HepG2 (cell line): ENCODE measurements at regions not wholly inside any gene's neighbourhood (a gene's known extent, or its start where the extent isn't known, plus 50 kb on each side); places are given as distances from the start of the nearest gene placed in this dataset.
A peak's percentile ranks its signal among the peaks of the same experiment; 100 is the strongest.

Experiments
- ATRX ChIP-seq: sonication (generic); formaldehyde crosslinking; IDR thresholded peaks from 2 replicates; pipeline ENCODE4 v1.4.0; 2020; ENCODE audit warnings: missing genetic modification reagents, borderline replicate concordance
- BRCA1 ChIP-seq: sonication (generic); formaldehyde crosslinking; IDR thresholded peaks from 2 replicates; pipeline ENCODE4 v1.4.0; 2020; ENCODE audit warnings: missing genetic modification reagents
- DMTF1 ChIP-seq: sonication (generic); formaldehyde crosslinking; IDR thresholded peaks from 2 replicates; pipeline ENCODE4 v1.4.0; 2020; ENCODE audit warnings: mild to moderate bottlenecking, missing genetic modification reagents
- ESRRA ChIP-seq: sonication (generic); formaldehyde crosslinking; IDR thresholded peaks from 2 replicates; pipeline ENCODE4 v1.5.1; 2020; ENCODE audit warnings: mild to moderate bottlenecking, low read depth, missing genetic modification reagents
- HNRNPL ChIP-seq: fragments of 200-400 bp; formaldehyde crosslinking; IDR thresholded peaks from 2 replicates; pipeline ENCODE4 v1.6.1; 2017; ENCODE audit warnings: mild to moderate bottlenecking, low read depth, low read length
- IKZF1 ChIP-seq: fragments of 450-650 bp; IDR thresholded peaks from 2 replicates; pipeline ENCODE4 v1.7.1; 2016
- KAT2B ChIP-seq: fragments of 150-350 bp; IDR thresholded peaks from 2 replicates; pipeline ENCODE4 v1.6.1; 2014; ENCODE audit warnings: low read depth, low read length, borderline replicate concordance
- KAT8 ChIP-seq: IDR thresholded peaks from 2 replicates; pipeline ENCODE4 v1.6.1; 2016; ENCODE audit warnings: missing genetic modification reagents, missing compliant biosample characterization
- KMT2B ChIP-seq: IDR thresholded peaks from 2 replicates; pipeline ENCODE4 v1.6.1; 2016; ENCODE audit warnings: missing genetic modification reagents, missing compliant biosample characterization
- MTF1 ChIP-seq: sonication (generic); formaldehyde crosslinking; IDR thresholded peaks from 2 replicates; pipeline ENCODE4 v1.5.0; 2020; ENCODE audit warnings: missing genetic modification reagents
- RXRB ChIP-seq: IDR thresholded peaks from 2 replicates; pipeline ENCODE4 v1.6.1; 2016; ENCODE audit warnings: borderline replicate concordance, missing genetic modification reagents, missing compliant biosample characterization
- SMAD3 ChIP-seq: sonication (generic); formaldehyde crosslinking; IDR thresholded peaks from 2 replicates; pipeline ENCODE4 v1.4.0; 2020; ENCODE audit warnings: missing genetic modification reagents
- SPEN ChIP-seq: sonication (generic); formaldehyde crosslinking; IDR thresholded peaks from 2 replicates; pipeline ENCODE4 v1.5.1; 2020; ENCODE audit warnings: low read depth, mild to moderate bottlenecking, missing genetic modification reagents
- STAT5B ChIP-seq: sonication (generic); formaldehyde crosslinking; IDR thresholded peaks from 2 replicates; pipeline ENCODE4 v1.4.0; 2020; ENCODE audit warnings: missing genetic modification reagents
- ZIK1 ChIP-seq: sonication (generic); formaldehyde crosslinking; IDR thresholded peaks from 2 replicates; pipeline ENCODE4 v1.5.0; 2020; ENCODE audit warnings: mild to moderate bottlenecking, low read depth, missing genetic modification reagents, borderline replicate concordance
- ZNF101 ChIP-seq: sonication (generic); formaldehyde crosslinking; IDR thresholded peaks from 2 replicates; pipeline ENCODE4 v1.4.0; 2020; ENCODE audit warnings: mild to moderate bottlenecking, low read depth, missing genetic modification reagents, borderline replicate concordance
- ZNF17 ChIP-seq: sonication (generic); formaldehyde crosslinking; IDR thresholded peaks from 2 replicates; pipeline ENCODE4 v1.5.0; 2020; ENCODE audit warnings: mild to moderate bottlenecking, missing genetic modification reagents
- ZNF234 ChIP-seq: sonication (generic); formaldehyde crosslinking; conservative IDR thresholded peaks from 2 replicates; pipeline ENCODE4 v1.5.1; 2020; ENCODE audit warnings: mild to moderate bottlenecking, missing genetic modification reagents
- ZNF335 ChIP-seq: sonication (generic); formaldehyde crosslinking; IDR thresholded peaks from 2 replicates; pipeline ENCODE4 v1.4.0; 2020; ENCODE audit warnings: missing genetic modification reagents
- ZNF337 ChIP-seq: sonication (generic); formaldehyde crosslinking; IDR thresholded peaks from 2 replicates; pipeline ENCODE4 v1.5.1; 2020; ENCODE audit warnings: missing genetic modification reagents, low read depth, mild to moderate bottlenecking, borderline replicate concordance
- ZNF430 ChIP-seq: sonication (generic); formaldehyde crosslinking; IDR thresholded peaks from 2 replicates; pipeline ENCODE4 v1.9.0; 2021; ENCODE audit warnings: mild to moderate bottlenecking, missing genetic modification reagents
- ZNF558 ChIP-seq: sonication (generic); formaldehyde crosslinking; IDR thresholded peaks from 2 replicates; pipeline ENCODE4 v1.9.0; 2022; ENCODE audit warnings: mild to moderate bottlenecking, missing genetic modification reagents, borderline replicate concordance
- ZNF570 ChIP-seq: sonication (generic); formaldehyde crosslinking; IDR thresholded peaks from 2 replicates; pipeline ENCODE4 v1.4.0; 2020; ENCODE audit warnings: mild to moderate bottlenecking, missing genetic modification reagents, borderline replicate concordance
- ZNF577 ChIP-seq: sonication (generic); formaldehyde crosslinking; IDR thresholded peaks from 2 replicates; pipeline ENCODE4 v1.4.0; 2020; ENCODE audit warnings: mild to moderate bottlenecking, low read depth, missing genetic modification reagents, borderline replicate concordance
- TF ChIP-seq, protein P1 (sequence below): sonication (generic); formaldehyde crosslinking; IDR thresholded peaks from 2 replicates; pipeline ENCODE4 v1.8.1; 2023; ENCODE audit warnings: mild to moderate bottlenecking, missing genetic modification reagents, borderline replicate concordance
- TF ChIP-seq, protein P2 (sequence below): sonication (generic); formaldehyde crosslinking; IDR thresholded peaks from 2 replicates; pipeline ENCODE4 v1.4.0; 2020; ENCODE audit warnings: missing genetic modification reagents, borderline replicate concordance

DNA sequence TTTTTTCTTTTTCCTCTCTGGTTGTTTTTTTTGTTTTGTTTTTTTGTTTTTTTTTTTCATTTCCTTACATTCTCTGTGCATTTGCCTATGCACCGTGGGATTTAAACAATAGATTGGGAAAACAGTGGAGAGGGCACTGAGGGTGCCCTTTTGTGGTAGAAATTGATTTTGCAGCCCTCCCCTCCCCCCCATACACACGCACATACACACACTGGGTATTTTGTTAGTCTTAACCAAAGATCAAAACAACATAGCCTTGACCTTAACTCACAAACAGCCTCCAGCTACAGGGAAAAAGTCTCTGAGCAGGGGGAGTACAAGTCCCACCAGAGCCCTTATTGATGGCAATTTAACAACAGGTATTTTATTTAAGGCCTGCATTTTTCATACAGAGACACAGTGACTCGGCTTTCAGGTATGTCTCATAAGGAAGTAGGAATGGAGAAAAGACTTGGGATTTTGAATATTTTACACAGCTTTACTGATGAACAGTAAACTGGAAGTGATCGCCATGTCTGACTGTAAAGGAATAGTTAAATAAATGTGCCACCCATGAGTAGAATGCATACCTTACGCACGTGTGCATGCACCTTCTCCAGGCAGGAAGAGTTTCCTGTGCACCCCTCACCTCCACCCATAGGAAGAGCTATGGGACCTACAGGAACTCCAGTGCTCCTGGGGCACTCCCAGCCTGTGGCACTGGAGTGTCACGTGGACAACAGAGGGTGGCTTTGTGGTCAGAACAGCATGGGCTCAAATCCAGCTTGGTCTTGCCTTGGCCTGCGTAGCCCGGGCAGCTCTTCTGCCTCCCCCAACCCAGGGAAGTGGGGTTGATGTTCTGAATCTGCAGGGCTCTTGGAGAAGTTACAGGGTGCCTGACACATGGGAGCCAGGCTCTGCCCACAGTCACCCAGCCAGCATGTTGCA lies 266.4 kb downstream of the ANAPC1 start (continued):
- no peak for TF ChIP-seq ZNF570 (CRISPR knock-in tag)
- TF ChIP-seq, protein P1, sequence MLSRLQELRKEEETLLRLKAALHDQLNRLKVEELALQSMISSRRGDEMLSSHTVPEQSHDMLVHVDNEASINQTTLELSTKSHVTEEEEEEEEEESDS: 0 out of 2 replicates have a peak, but pooled peaks have one; percentile 66
- TF ChIP-seq SPEN (CRISPR knock-in tag): peak; percentile 36; the same call in 1 of the 2 replicates
- no peak for TF ChIP-seq BRCA1 (CRISPR knock-in tag)
- no peak for TF ChIP-seq ZNF335
- no peak for TF ChIP-seq ZNF17
- no peak for TF ChIP-seq KMT2B (CRISPR knock-in tag)
- peak; percentile 86 for TF ChIP-seq RXRB (CRISPR knock-in tag)
- no peak for TF ChIP-seq ZIK1 (CRISPR knock-in tag)
- no peak for TF ChIP-seq ATRX (CRISPR knock-in tag)
- no peak for TF ChIP-seq ZNF430 (CRISPR knock-in tag)
- no peak for TF ChIP-seq ZNF337 (CRISPR knock-in tag)
- TF ChIP-seq ZNF558 (CRISPR knock-in tag): no peak
- peak; percentile 42; the same call in 1 of the 2 replicates for TF ChIP-seq ESRRA (CRISPR knock-in tag)
- TF ChIP-seq, protein P2, sequence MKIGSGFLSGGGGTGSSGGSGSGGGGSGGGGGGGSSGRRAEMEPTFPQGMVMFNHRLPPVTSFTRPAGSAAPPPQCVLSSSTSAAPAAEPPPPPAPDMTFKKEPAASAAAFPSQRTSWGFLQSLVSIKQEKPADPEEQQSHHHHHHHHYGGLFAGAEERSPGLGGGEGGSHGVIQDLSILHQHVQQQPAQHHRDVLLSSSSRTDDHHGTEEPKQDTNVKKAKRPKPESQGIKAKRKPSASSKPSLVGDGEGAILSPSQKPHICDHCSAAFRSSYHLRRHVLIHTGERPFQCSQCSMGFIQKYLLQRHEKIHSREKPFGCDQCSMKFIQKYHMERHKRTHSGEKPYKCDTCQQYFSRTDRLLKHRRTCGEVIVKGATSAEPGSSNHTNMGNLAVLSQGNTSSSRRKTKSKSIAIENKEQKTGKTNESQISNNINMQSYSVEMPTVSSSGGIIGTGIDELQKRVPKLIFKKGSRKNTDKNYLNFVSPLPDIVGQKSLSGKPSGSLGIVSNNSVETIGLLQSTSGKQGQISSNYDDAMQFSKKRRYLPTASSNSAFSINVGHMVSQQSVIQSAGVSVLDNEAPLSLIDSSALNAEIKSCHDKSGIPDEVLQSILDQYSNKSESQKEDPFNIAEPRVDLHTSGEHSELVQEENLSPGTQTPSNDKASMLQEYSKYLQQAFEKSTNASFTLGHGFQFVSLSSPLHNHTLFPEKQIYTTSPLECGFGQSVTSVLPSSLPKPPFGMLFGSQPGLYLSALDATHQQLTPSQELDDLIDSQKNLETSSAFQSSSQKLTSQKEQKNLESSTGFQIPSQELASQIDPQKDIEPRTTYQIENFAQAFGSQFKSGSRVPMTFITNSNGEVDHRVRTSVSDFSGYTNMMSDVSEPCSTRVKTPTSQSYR (CRISPR knock-in tag): peak; percentile 96
- TF ChIP-seq SMAD3: no peak; the same call in 1 of the 2 replicates
- no peak for TF ChIP-seq STAT5B (CRISPR knock-in tag)
- TF ChIP-seq IKZF1: no peak
- TF ChIP-seq HNRNPL: peak; percentile 55; the same call in 1 of the 2 replicates
- peak; percentile 13; the same call in 1 of the 2 replicates for TF ChIP-seq KAT2B
- 0 out of 2 replicates have a peak, but pooled peaks have one; percentile 11 for TF ChIP-seq KAT8 (CRISPR knock-in tag)
- no peak for TF ChIP-seq MTF1 (CRISPR knock-in tag)
- no peak for TF ChIP-seq ZNF101 (CRISPR knock-in tag)
- TF ChIP-seq ZNF577 (CRISPR knock-in tag): no peak
- no peak for TF ChIP-seq DMTF1 (CRISPR knock-in tag)
- TF ChIP-seq ZNF234 (CRISPR knock-in tag): 0 out of 2 replicates have a peak, but pooled peaks have one; percentile 18
